GM18502 (cell line): ENCODE measurements at regions not wholly inside any gene's neighbourhood (a gene's known extent, or its start where the extent isn't known, plus 50 kb on each side); places are given as distances from the start of the nearest gene placed in this dataset.

Source experiments
- ATAC-seq: cut with Tn5 transposase; IDR thresholded peaks from one replicate; pipeline ENCODE4 v1.9.1; 2021; ENCODE audit warnings: mild to moderate bottlenecking; ENCODE audit not compliant: unreplicated experiment, poor library complexity

GRCh38 chr4:122203407-122203806, 51.3 kb downstream of the BLTP1 start:
- no peak for ATAC-seq

- ATAC-seq = no peak
These were observed 53.6 kb downstream of the BLTP1 start for GRCh38 chr4:122205687-122206086.

GRCh38 chr4:122212880-122213279, 60.7 kb downstream of the BLTP1 start:
- ATAC-seq = peak; percentile 64

GRCh38 chr4:122218762-122219161, 66.6 kb downstream of the BLTP1 start:
- peak; percentile 69 for ATAC-seq

- no peak for ATAC-seq
These were observed 67.2 kb downstream of the BLTP1 start for GRCh38 chr4:122219356-122219755.

GRCh38 chr4:122221322-122221721, 69.2 kb downstream of the BLTP1 start:
- no peak for ATAC-seq

GRCh38 chr4:122224348-122224747, 72.2 kb downstream of the BLTP1 start:
- no peak for ATAC-seq

GRCh38 chr4:122227202-122227601, 75.1 kb downstream of the BLTP1 start:
- ATAC-seq = no peak

- no peak for ATAC-seq
These were observed 77.7 kb downstream of the BLTP1 start for GRCh38 chr4:122229857-122230256.

- ATAC-seq = no peak
These were observed 80.5 kb downstream of the BLTP1 start for GRCh38 chr4:122232633-122233032.

- ATAC-seq = no peak
These were observed 82.6 kb downstream of the BLTP1 start for GRCh38 chr4:122234686-122235085.

- ATAC-seq = no peak
These were observed 91.7 kb downstream of the BLTP1 start for GRCh38 chr4:122243785-122244184.

- ATAC-seq = no peak
These were observed 92.6 kb downstream of the BLTP1 start for GRCh38 chr4:122244764-122245163.

- no peak for ATAC-seq
These were observed 94.4 kb downstream of the BLTP1 start for GRCh38 chr4:122246551-122246950.

- ATAC-seq = no peak
These were observed 97.2 kb downstream of the BLTP1 start for GRCh38 chr4:122249357-122249756.

- ATAC-seq = no peak
These were observed 100.5 kb downstream of the BLTP1 start for GRCh38 chr4:122252584-122252983.

- no peak for ATAC-seq
These were observed 107.7 kb downstream of the BLTP1 start for GRCh38 chr4:122259849-122260248.

GRCh38 chr4:122276359-122276758, 102.5 kb upstream of the ADAD1 start:
- no peak for ATAC-seq

GRCh38 chr4:122278976-122279375, 99.8 kb upstream of the ADAD1 start:
- no peak for ATAC-seq

- no peak for ATAC-seq
These were observed 99.1 kb upstream of the ADAD1 start for GRCh38 chr4:122279670-122280069.

GRCh38 chr4:122285285-122285684, 93.5 kb upstream of the ADAD1 start:
- ATAC-seq = no peak

- ATAC-seq = no peak
These were observed 85.1 kb upstream of the ADAD1 start for GRCh38 chr4:122293374-122294365.
